Cardiac fibroblast (primary cell): ENCODE measurements at regions not wholly inside any gene's neighbourhood (a gene's known extent, or its start where the extent isn't known, plus 50 kb on each side); places are given as distances from the start of the nearest gene placed in this dataset.

Experiments
- DNase-seq, 2 donors: peaks; one replicate each; pipeline versions ENCODE4 v3.0.0 to v3.0.0-alpha.2; 2010; ENCODE audit warnings: low read depth in 2 of 2
- H3K4me3 ChIP-seq, 2 donors: replicated peaks in 1 of 2; 1 replicate in 1 of 2; 2 replicates in 1 of 2; pipeline ENCODE4 v1.5.1; 2011; ENCODE audit warnings: low read depth in 2 of 2, low read length in 2 of 2, mild to moderate bottlenecking in 2 of 2, moderate library complexity in 1 of 2
- TF ChIP-seq, protein P1 (sequence below): IDR thresholded peaks from one replicate; pipeline ENCODE4 v1.5.1; 2011; ENCODE audit warnings: low read depth, mild to moderate bottlenecking, low read length, inconsistent platforms

GRCh38 chr12:92089559-92089958 lies 56.1 kb downstream of the BTG1 start:
- TF ChIP-seq, protein P1, sequence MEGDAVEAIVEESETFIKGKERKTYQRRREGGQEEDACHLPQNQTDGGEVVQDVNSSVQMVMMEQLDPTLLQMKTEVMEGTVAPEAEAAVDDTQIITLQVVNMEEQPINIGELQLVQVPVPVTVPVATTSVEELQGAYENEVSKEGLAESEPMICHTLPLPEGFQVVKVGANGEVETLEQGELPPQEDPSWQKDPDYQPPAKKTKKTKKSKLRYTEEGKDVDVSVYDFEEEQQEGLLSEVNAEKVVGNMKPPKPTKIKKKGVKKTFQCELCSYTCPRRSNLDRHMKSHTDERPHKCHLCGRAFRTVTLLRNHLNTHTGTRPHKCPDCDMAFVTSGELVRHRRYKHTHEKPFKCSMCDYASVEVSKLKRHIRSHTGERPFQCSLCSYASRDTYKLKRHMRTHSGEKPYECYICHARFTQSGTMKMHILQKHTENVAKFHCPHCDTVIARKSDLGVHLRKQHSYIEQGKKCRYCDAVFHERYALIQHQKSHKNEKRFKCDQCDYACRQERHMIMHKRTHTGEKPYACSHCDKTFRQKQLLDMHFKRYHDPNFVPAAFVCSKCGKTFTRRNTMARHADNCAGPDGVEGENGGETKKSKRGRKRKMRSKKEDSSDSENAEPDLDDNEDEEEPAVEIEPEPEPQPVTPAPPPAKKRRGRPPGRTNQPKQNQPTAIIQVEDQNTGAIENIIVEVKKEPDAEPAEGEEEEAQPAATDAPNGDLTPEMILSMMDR, result no peak
- peak in 1 of 2 donors; percentile 39 for DNase-seq
- no peak overlapping the region for H3K4me3 ChIP-seq

- TF ChIP-seq, protein P1, result no peak
- DNase-seq, result no peak
- no peak overlapping the region for H3K4me3 ChIP-seq
These were observed 56.8 kb downstream of the BTG1 start for GRCh38 chr12:92088805-92089204.

- H3K4me3 ChIP-seq, result no peak overlapping the region
- TF ChIP-seq, protein P1, result no peak
- DNase-seq, result no peak
These were observed 60.0 kb downstream of the BTG1 start for GRCh38 chr12:92085736-92086040.

DNA sequence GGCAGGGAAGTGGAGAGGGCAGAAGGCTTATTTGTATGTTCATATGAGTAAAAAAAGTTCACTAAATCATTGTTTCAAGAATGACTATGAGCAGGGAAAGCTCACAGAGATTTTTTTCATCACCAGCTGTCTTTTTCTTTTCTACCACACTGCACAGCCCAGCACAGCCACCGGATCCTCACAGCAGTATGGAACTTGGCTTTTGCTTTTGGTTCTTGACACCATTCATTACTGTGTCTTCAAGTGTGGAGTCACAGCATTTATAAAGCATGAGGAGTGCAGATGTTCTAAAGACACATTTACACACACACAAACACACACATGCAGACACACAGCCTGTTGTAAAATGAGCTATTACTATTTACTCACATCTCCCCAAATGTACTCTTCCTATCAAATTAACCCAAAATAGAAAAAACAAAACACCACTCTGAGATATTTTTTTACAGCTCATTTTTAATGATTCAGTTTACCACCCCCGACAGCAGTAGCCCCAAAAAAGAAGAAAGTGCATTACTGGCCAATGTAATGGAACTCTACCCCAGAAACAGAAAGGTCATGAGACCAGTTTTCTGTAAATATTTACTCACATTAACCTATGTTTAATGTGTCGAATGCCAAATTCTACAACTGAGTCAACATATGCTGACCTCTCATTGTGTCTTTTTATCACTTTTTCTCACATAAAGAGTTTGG lies 60.5 kb downstream of the BTG1 start:
- DNase-seq, result no peak
- no peak overlapping the region for H3K4me3 ChIP-seq
- TF ChIP-seq, protein P1, result no peak

GRCh38 chr12:92080911-92081285 lies 64.7 kb downstream of the BTG1 start:
- TF ChIP-seq, protein P1, result no peak

DNA sequence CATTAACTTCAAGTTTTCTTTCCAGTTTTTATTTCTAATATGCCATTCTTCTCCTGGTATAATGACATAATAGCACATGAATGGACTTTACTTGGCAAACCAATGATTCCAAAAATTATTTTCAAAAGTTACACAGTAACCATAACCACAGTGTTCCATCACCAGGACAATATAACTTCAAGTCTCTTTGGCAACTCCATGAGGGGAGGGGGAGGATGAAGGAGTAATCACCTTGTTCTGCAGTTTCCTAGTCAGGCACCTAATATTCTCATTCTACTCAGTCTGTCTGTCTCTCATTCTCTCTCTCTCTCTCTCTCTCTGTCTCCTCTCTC lies 66.6 kb downstream of the BTG1 start:
- H3K4me3 ChIP-seq, result no peak overlapping the region
- peak; percentile 31 to 64 for DNase-seq
- TF ChIP-seq, protein P1, result no peak

More at GRCh38 chr12:92080911-92081285, 64.7 kb downstream of the BTG1 start:
- peak in 1 of 2 donors; percentile 33 for DNase-seq
- H3K4me3 ChIP-seq, result no peak overlapping the region
